Upper lobe of right lung (tissue), 1 donor: ENCODE measurements at regions not wholly inside any gene's neighbourhood (a gene's known extent, or its start where the extent isn't known, plus 50 kb on each side); places are given as distances from the start of the nearest gene placed in this dataset.
"Not testable (repeated sequence)": the region's sequence is repeated elsewhere in the genome, so short reads cannot be mapped to it uniquely, and the experiment has no call there.

Source experiments
- ATAC-seq: fragments of 200-7000 bp; cut with Tn5 transposase; one replicate; pipeline ENCODE4 v1.9.1; 2020; ENCODE audit warnings: mild to moderate bottlenecking, moderate library complexity
- DNase-seq: peaks from one replicate; pipeline ENCODE4 v3.0.0-alpha.2; 2020
- H3K27ac ChIP-seq: fragments of 200-600 bp; one replicate; pipeline ENCODE4 v1.8.0; 2022
- H3K27me3 ChIP-seq: fragments of 200-600 bp; one replicate; pipeline ENCODE4 v1.8.0; 2022; ENCODE audit warnings: mild to moderate bottlenecking
- H3K36me3 ChIP-seq: fragments of 200-600 bp; one replicate; pipeline ENCODE4 v1.8.0; 2022
- H3K4me1 ChIP-seq: fragments of 200-600 bp; one replicate; pipeline ENCODE4 v1.8.0; 2022
- H3K4me3 ChIP-seq: fragments of 200-600 bp; one replicate; pipeline ENCODE4 v1.8.0; 2022; ENCODE audit warnings: mild to moderate bottlenecking
- H3K9me3 ChIP-seq: fragments of 200-600 bp; one replicate; pipeline ENCODE4 v1.8.0; 2022
- intact Hi-C: fragments of 100-400 bp; cut with DNase I; formaldehyde crosslinking; loops from one replicate; pipeline ENCODE4 v1.11.0; 2022
- TF ChIP-seq, protein P1 (sequence below): fragments of 200-600 bp; IDR thresholded peaks from one replicate; pipeline ENCODE4 v1.8.0; 2022; ENCODE audit warnings: antibody characterized with exemption
- donor health status: DM: no; HTN: yes; CAD: no; lungs with severe emphysema.

DNA sequence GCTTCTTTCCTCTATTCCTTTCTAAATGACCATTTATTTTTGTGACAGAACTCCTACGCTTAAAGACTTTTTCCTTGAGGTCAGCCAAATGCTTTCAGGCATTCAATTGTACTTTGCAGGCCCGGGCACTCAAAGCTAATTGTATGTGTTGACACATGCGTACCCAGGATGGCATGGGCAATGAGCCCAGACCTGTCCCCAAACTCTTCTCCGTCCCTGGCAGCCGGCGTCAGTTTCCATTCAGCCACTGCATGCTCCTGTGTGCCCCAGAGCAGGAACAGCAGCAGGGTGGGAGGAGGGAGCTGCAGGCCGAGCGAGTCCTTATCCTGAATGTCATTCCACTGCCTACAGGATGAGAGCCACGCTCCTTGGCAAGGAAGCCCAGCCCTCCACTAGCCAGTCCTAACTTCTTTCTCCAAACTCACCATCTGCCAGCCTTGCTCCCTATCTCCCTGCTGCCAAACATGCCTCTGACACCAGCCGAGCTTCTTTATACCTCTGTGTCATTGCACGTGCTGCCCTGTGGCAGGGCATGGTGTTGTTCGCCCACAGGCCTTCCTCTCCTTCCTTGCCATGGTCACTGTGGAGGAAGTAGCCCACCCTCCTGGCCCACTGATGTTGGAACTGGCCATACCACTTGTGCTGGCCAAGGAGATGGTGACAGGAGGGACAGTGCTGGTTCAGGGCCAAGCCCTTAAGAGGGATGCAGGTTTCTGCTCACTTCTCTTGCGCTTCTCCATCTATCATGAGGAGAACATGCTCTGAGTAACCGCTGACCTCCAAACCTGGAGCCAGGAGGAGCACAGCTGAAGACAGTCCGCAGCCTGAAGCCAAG, 116.9 kb upstream of the FHL2 start:
- no peak overlapping the region for H3K27ac ChIP-seq
- TF ChIP-seq, protein P1, sequence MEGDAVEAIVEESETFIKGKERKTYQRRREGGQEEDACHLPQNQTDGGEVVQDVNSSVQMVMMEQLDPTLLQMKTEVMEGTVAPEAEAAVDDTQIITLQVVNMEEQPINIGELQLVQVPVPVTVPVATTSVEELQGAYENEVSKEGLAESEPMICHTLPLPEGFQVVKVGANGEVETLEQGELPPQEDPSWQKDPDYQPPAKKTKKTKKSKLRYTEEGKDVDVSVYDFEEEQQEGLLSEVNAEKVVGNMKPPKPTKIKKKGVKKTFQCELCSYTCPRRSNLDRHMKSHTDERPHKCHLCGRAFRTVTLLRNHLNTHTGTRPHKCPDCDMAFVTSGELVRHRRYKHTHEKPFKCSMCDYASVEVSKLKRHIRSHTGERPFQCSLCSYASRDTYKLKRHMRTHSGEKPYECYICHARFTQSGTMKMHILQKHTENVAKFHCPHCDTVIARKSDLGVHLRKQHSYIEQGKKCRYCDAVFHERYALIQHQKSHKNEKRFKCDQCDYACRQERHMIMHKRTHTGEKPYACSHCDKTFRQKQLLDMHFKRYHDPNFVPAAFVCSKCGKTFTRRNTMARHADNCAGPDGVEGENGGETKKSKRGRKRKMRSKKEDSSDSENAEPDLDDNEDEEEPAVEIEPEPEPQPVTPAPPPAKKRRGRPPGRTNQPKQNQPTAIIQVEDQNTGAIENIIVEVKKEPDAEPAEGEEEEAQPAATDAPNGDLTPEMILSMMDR = no peak
- DNase-seq (peak; percentile 76), ATAC-seq (peak; percentile 71)
- intact Hi-C loops = loop anchor here (5.0 kb wide), 1 partner anchor 143 kb away; no protein-coding TSS in a partner anchor
- H3K9me3 ChIP-seq = no peaks in the 10 kb centered on the region
- H3K36me3 ChIP-seq = no peaks in the 10 kb centered on the region
- H3K27me3 ChIP-seq = peaks cover 4% of the 10 kb centered on the region
- no peak overlapping the region for H3K4me3 ChIP-seq
- H3K4me1 ChIP-seq = no peaks in the 10 kb centered on the region

DNA sequence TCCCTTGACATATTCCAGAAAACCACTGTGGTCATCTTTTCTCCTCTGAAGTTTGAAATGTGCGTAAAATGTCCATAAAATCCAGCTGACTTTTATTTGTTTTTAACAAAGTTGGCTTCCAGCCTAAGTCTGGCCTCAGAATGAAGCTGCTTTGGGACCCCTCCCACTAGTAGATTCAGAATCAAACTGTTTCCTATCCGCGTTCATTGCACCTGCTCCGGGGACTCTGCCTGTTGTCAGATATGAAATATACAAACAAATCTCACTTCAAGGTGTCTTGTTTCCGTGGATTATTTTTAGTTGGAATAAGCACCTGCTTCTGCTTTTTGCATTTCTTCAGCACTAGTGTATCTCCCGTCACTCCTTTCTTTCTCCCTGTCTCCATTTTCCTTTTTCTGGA, 115.7 kb upstream of the FHL2 start:
- H3K36me3 ChIP-seq = no peaks in the 10 kb centered on the region
- H3K27me3 ChIP-seq = peaks cover 4% of the 10 kb centered on the region
- no peak overlapping the region for H3K27ac ChIP-seq
- H3K4me3 ChIP-seq = no peak overlapping the region
- no peak for DNase-seq
- no peaks in the 10 kb centered on the region for H3K4me1 ChIP-seq
- TF ChIP-seq, protein P1 = no peak
- no peak for ATAC-seq
- intact Hi-C loops = no loop called here
- no peaks in the 10 kb centered on the region for H3K9me3 ChIP-seq

DNA sequence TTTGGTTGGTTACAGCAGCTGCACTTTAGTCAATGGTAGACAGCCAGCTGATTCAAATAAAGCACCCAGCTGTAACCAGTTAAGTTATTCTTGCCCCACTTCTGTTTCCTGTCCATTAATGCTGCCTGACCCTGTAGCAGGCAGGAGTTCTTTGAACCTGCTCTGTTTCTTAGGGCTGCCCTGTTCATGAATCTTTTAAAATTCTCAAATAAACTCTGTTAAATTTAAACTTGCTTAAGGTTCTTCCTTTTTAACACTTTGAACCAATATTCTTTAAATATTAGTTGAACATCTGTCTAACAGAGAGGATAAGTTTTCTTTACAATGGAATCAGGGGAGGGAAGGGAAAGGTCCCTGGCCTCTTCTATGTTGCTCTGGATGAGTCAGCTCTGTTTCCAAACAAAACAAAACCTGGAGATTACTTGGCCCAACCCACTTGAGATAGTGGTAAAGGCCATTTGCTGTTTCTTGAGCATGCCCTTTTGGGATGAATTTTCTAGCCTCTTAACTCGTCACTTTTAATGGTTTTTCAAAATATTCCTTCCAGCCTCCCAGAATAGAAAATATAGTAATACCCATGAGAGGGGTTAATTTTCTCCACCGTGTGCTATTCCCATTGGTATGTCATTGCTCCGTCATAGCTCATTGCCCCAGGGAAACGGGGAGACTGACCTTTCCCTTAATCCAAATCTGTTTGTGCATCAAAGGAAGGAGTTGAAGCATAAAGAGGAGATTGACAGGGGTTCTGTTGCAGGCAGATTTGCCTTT, 112.1 kb upstream of the FHL2 start:
- H3K9me3 ChIP-seq = no peaks in the 10 kb centered on the region
- no peak overlapping the region for H3K4me3 ChIP-seq
- ATAC-seq (no peak), DNase-seq (no peak)
- intact Hi-C loops = no loop called here
- no peak overlapping the region for H3K27ac ChIP-seq
- no peaks in the 10 kb centered on the region for H3K4me1 ChIP-seq
- TF ChIP-seq, protein P1 = no peak
- no peaks in the 10 kb centered on the region for H3K36me3 ChIP-seq
- peaks cover 4% of the 10 kb centered on the region for H3K27me3 ChIP-seq

DNA sequence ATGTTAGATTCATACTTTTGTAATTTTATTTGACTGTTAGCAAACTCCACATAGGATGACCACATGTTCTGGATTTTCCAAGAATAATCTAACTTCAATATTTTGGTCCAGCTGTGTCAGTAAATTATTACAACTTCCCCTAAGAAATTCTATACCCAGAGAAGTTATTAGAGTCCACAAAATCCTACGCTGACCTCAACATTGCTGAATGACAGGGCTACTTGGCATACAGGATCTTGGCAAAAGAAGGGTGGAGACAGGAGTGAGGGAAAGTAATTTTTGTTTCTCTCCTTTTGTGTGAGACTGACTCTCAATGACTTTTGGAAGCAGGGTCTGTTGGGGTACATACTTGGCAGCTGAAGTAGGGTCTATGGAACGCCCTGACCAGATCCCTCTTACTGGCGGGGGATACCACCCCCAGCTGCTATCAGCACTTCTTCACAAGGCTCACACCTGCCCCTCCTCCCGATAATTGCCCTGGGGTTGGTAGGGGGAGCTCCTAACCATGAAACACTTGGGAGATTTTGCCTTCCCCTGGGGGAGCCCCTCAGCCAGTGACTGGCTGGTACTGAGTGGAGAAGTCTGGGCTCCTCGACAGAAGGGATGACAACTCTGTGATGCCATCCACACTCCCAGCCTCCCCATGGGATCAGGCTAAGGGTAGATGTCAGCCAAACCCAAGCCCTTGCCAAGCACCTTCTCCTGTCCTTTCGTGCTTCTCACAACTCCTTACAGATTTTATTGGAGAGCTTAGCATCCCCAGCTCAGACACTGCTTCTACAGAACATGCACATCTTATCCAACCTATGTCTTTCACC, 110.6 kb upstream of the FHL2 start:
- Histone ChIP-seq H3K4me1 (no peaks in the 10 kb centered on the region), H3K27ac (no peak overlapping the region), H3K9me3 (no peaks in the 10 kb centered on the region), H3K4me3 (no peak overlapping the region), H3K36me3 (no peaks in the 10 kb centered on the region), H3K27me3 (no peaks in the 10 kb centered on the region)
- no peak for ATAC-seq
- TF ChIP-seq, protein P1 = no peak
- DNase-seq = no peak
- intact Hi-C loops = no loop called here

DNA sequence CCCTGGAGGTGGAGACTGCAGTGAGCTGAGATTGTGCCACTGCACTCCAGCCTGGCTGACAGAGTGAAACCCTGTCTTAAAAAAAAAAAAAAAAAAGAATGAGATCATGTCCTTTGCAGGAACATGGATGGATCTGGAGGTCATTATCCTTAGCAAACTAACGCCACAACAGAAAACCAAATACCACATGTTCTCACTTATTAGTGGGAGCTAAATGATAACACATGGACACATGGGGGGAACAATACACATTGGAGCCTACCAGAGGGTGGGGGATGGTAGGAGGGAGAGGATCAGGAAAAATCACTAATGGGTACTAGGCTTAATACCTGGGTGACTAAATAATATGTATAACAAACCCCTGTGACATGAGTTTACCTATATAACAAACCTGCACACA, 108.0 kb upstream of the FHL2 start:
- ATAC-seq, H3K36me3 ChIP-seq, intact Hi-C loops: not testable (repeated sequence)

More for the DNA sequence above, 108.0 kb upstream of the FHL2 start:
- not testable (repeated sequence) for H3K9me3 ChIP-seq, H3K4me3 ChIP-seq, H3K4me1 ChIP-seq, H3K27ac ChIP-seq, H3K27me3 ChIP-seq, DNase-seq
